ENCODE measurements at regions not wholly inside any gene's neighbourhood (a gene's known extent, or its start where the extent isn't known, plus 50 kb on each side); places are given as distances from the start of the nearest gene placed in this dataset.

- intact Hi-C loops (cut with micrococcal nuclease) = no loop called here
Measured at GRCh38 chr12:19856389-19856788, 417.1 kb downstream of the AEBP2 start.

DNA sequence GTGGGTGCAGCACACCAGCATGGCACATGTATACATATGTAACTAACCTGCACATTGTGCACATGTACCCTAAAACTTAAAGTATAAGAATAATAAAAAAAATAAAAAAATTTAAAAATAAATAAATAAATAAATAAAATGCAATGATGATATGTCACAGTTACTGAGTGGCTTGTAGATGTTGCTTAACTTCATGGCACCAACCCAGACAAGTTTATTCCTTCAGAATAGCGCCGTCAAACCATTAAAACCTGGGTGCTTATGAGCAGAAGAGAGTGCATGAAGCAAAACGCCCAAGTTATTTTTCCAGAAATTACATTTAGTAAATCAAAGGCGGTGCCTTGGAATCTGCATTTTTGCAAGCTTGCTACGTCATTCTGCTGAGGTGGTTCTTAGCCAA lies 417.9 kb downstream of the AEBP2 start:
- H4K20me1 ChIP-seq (ENCODE audit: insufficient read depth, low read length) = no peaks in the 10 kb centered on the region
- no peak overlapping the region for H3K27ac Mint-ChIP-seq
- no peak overlapping the region for H3K9ac ChIP-seq (ENCODE audit: insufficient read depth, low read length, poor library complexity, severe bottlenecking)
- no peak overlapping the region for H3K4me3 Mint-ChIP-seq
- no peaks in the 10 kb centered on the region for H3K27me3 ChIP-seq (ENCODE audit: control insufficient read depth in 2 of 2, insufficient read depth in 2 of 2, low read length in 2 of 2)
- intact Hi-C loops (cut with micrococcal nuclease) = no loop called here
- 100% methylated on average over 1 of the region's 5 CpGs for WGBS (ENCODE audit: insufficient coverage)
- no peaks in the 10 kb centered on the region for H3K4me1 ChIP-seq (ENCODE audit: control insufficient read depth in 1 of 2, insufficient read depth in 2 of 2, low read length in 2 of 2)
- H3K4me1 Mint-ChIP-seq = peaks cover 4% of the 10 kb centered on the region
- peaks cover 0 to 2% (median 0%) of the 10 kb centered on the region in 3 donors for H3K27me3 Mint-ChIP-seq (ENCODE audit: low read depth in 3 of 3)
- H3K4me3 ChIP-seq (replicated peaks in 1 of 3; ENCODE audit: low read depth in 2 of 3, low read length in 3 of 3) = no peak overlapping the region
- H3K36me3 ChIP-seq (replicated peaks in 1 of 2; ENCODE audit: control insufficient read depth in 1 of 2, insufficient read depth in 2 of 2, low read length in 2 of 2) = no peaks in the 10 kb centered on the region
- H3K9me3 ChIP-seq (replicated peaks in 1 of 2; ENCODE audit: control insufficient read depth in 1 of 2, insufficient read depth in 1 of 2, low read length in 2 of 2) = peaks cover 0 to 4% of the 10 kb centered on the region in 2 donors
- no peaks in the 10 kb centered on the region for H3K79me2 ChIP-seq (ENCODE audit: insufficient read depth, low read length)
- no peaks in the 10 kb centered on the region for H3K36me3 Mint-ChIP-seq
- TF ChIP-seq CTCF (IDR thresholded peaks at IDR 0.05) = no peak
- H2AFZ ChIP-seq (ENCODE audit: insufficient read depth, low read depth, low read length, poor library complexity, severe bottlenecking) = no peak overlapping the region
- no peak overlapping the region for H3K4me2 ChIP-seq (replicated peaks; ENCODE audit: extremely low read depth, low read length, poor library complexity, severe bottlenecking)
- no peak for DNase-seq
- H3K9me3 Mint-ChIP-seq = peaks cover 0 to 6% (median 2%) of the 10 kb centered on the region in 7 donors
- H3K27ac ChIP-seq (ENCODE audit: low read depth in 1 of 2, low read length in 2 of 2) = no peak overlapping the region

More at GRCh38 chr12:19856389-19856788, 417.1 kb downstream of the AEBP2 start:
- Mint-ChIP-seq H3K27me3 (ENCODE audit: low read depth in 3 of 3) (peaks cover 0 to 2% (median 0%) of the 10 kb centered on the region in 3 donors), H3K4me1 (peaks cover 4% of the 10 kb centered on the region), H3K27ac (no peak overlapping the region), H3K4me3 (no peak overlapping the region), H3K9me3 (peaks cover 0 to 6% (median 2%) of the 10 kb centered on the region in 7 donors), H3K36me3 (no peaks in the 10 kb centered on the region)
- TF ChIP-seq CTCF (IDR thresholded peaks at IDR 0.05) = no peak
- no peaks in the 10 kb centered on the region for H3K4me1 ChIP-seq (ENCODE audit: control insufficient read depth in 1 of 2, insufficient read depth in 2 of 2, low read length in 2 of 2)
- no peak overlapping the region for H2AFZ ChIP-seq (ENCODE audit: insufficient read depth, low read depth, low read length, poor library complexity, severe bottlenecking)
- H3K4me2 ChIP-seq (replicated peaks; ENCODE audit: extremely low read depth, low read length, poor library complexity, severe bottlenecking) = no peak overlapping the region
- no peaks in the 10 kb centered on the region for H3K36me3 ChIP-seq (replicated peaks in 1 of 2; ENCODE audit: control insufficient read depth in 1 of 2, insufficient read depth in 2 of 2, low read length in 2 of 2)
- WGBS (ENCODE audit: insufficient coverage) = 50% methylated on average over 2 of the region's 5 CpGs
- no peaks in the 10 kb centered on the region for H3K27me3 ChIP-seq (ENCODE audit: control insufficient read depth in 2 of 2, insufficient read depth in 2 of 2, low read length in 2 of 2)
- DNase-seq = no peak
- no peaks in the 10 kb centered on the region for H4K20me1 ChIP-seq (ENCODE audit: insufficient read depth, low read length)
- H3K27ac ChIP-seq (ENCODE audit: low read depth in 1 of 2, low read length in 2 of 2) = no peak overlapping the region
- H3K4me3 ChIP-seq (replicated peaks in 1 of 3; ENCODE audit: low read depth in 2 of 3, low read length in 3 of 3) = no peak overlapping the region
- no peak overlapping the region for H3K9ac ChIP-seq (ENCODE audit: insufficient read depth, low read length, poor library complexity, severe bottlenecking)
- H3K9me3 ChIP-seq (replicated peaks in 1 of 2; ENCODE audit: control insufficient read depth in 1 of 2, insufficient read depth in 1 of 2, low read length in 2 of 2) = peaks cover 0 to 4% of the 10 kb centered on the region in 2 donors
- no peaks in the 10 kb centered on the region for H3K79me2 ChIP-seq (ENCODE audit: insufficient read depth, low read length)
